SJCRH30 (cell line): ENCODE measurements at regions not wholly inside any gene's neighbourhood (a gene's known extent, or its start where the extent isn't known, plus 50 kb on each side); places are given as distances from the start of the nearest gene placed in this dataset.
"Not testable (repeated sequence)": the region's sequence is repeated elsewhere in the genome, so short reads cannot be mapped to it uniquely, and the experiment has no call there.

Experiments
- DNase-seq, 2 experiments: peaks; one replicate each; pipeline ENCODE4 v3.0.0-alpha.2; 2015 to 2020
- H3K27ac ChIP-seq: fragments of 250-450 bp; sonication (Bioruptor Pico); 2 replicates; pipeline ENCODE4 v1.5.1; 2020; ENCODE audit warnings: mild to moderate bottlenecking, moderate library complexity
- H3K27me3 ChIP-seq: fragments of 250-450 bp; sonication (Bioruptor Pico); 2 replicates; pipeline ENCODE4 v1.5.1; 2020; ENCODE audit warnings: mild to moderate bottlenecking, moderate library complexity
- H3K36me3 ChIP-seq: fragments of 250-450 bp; sonication (Bioruptor Pico); 2 replicates; pipeline ENCODE4 v1.5.1; 2020; ENCODE audit warnings: mild to moderate bottlenecking, moderate library complexity
- H3K4me1 ChIP-seq: fragments of 250-450 bp; sonication (Bioruptor Pico); 2 replicates; pipeline ENCODE4 v1.5.1; 2020; ENCODE audit warnings: mild to moderate bottlenecking, moderate library complexity
- H3K4me3 ChIP-seq: fragments of 250-450 bp; sonication (Bioruptor Pico); 2 replicates; pipeline ENCODE4 v1.5.1; 2020; ENCODE audit warnings: mild to moderate bottlenecking, moderate library complexity
- H3K9me3 ChIP-seq: fragments of 250-450 bp; sonication (Bioruptor Pico); replicated peaks from 2 replicates; pipeline ENCODE4 v1.5.1; 2020; ENCODE audit warnings: mild to moderate bottlenecking, moderate library complexity

DNA sequence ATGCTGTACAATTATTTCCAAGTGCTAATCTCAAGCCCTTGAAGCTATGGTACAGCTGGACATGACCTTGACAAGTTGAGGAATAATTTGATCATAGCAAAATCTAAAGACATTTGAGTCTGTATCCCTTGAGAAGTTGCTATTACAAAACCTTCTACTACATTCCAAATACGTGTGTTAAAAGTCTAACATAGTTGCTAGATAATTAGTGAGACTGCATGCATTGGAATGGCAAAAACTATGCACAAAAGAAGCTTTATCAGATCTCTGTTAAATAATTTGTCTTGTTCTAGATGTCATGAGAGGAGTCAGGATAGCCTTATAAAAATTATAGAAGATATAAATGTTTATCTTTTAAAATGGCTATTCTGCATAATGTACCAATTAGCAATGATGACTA, 127.8 kb downstream of the GJA1 start:
- Histone ChIP-seq H3K36me3 (no peaks in the 10 kb centered on the region), H3K9me3 (no peaks in the 10 kb centered on the region), H3K27me3 (no peaks in the 10 kb centered on the region), H3K4me1 (no peaks in the 10 kb centered on the region), H3K4me3 (no peak overlapping the region), H3K27ac (no peak overlapping the region)
- no peak for DNase-seq

GRCh38 chr6:121564529-121564928, 129.1 kb downstream of the GJA1 start:
- not testable (repeated sequence) for H3K9me3 ChIP-seq, H3K27me3 ChIP-seq, DNase-seq, H3K36me3 ChIP-seq, H3K4me1 ChIP-seq, H3K4me3 ChIP-seq, H3K27ac ChIP-seq

DNA sequence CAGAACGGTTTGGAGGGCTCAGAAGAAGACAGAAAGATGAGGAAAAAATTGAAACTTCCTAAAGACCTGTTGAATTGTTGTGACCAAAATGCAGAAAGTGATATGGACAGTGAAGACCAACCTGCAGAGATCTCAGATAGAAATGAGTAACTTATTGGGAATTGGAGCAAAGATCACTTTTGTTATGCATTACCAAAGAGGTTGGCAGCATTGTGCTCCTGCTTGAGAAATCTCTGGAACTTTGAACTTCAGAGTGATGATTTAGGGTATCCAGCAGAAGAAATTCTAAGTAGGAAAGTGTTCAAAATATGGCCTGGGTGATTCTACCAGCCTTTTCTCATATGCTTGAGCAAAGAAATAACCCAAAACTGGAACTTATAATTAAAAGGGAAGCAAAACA, 136.0 kb downstream of the GJA1 start:
- no peaks in the 10 kb centered on the region for H3K4me1 ChIP-seq
- H3K4me3 ChIP-seq, result no peak overlapping the region
- DNase-seq, result no peak
- H3K36me3 ChIP-seq, result no peaks in the 10 kb centered on the region
- H3K27ac ChIP-seq, result no peak overlapping the region
- no peaks in the 10 kb centered on the region for H3K27me3 ChIP-seq
- no peaks in the 10 kb centered on the region for H3K9me3 ChIP-seq

DNA sequence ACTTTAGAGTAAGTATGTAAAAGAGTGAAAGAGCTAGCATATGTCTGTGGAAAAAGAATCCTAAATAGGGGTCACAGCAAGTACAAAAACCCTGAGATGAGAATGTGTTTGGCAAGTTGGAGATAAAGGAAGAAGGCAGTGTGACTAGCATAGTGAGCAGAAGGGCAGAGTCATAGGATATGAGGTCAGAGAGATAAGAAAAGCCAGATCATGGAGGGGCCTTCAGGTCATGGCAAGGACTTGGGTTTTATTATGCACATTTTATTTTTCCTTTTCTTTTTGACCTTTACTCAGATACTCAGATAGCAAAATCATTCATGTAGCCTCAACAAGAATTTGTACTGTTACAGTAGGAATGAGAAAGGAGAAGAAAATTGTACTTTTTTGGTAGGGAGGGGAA, 138.0 kb downstream of the GJA1 start:
- no peaks in the 10 kb centered on the region for H3K4me1 ChIP-seq
- H3K4me3 ChIP-seq, result no peak overlapping the region
- H3K27me3 ChIP-seq, result no peaks in the 10 kb centered on the region
- H3K36me3 ChIP-seq, result no peaks in the 10 kb centered on the region
- H3K27ac ChIP-seq, result no peak overlapping the region
- no peak for DNase-seq
- H3K9me3 ChIP-seq, result no peaks in the 10 kb centered on the region

DNA sequence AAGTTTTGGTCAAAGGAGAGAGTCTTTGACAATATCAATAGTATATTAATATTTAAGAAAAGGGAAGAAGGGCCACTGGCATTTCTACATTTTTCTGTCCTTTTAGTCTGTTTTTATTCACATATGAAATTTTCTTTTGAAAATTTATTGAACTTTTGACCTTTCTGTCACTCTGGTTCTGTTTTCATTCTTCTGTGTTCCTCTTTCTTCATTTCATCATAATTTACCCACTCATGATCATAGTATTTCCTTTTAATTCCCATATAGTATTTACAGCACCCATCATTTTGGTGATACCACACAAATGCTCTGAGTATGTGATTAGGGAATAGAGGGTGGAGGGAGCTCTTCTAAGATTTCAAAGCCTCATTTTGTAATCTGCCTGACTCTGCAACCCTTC, 142.8 kb downstream of the GJA1 start:
- Histone ChIP-seq H3K4me3 (no peak overlapping the region), H3K27ac (no peak overlapping the region), H3K27me3 (no peaks in the 10 kb centered on the region), H3K9me3 (no peaks in the 10 kb centered on the region), H3K4me1 (no peaks in the 10 kb centered on the region), H3K36me3 (no peaks in the 10 kb centered on the region)
- no peak for DNase-seq

- Histone ChIP-seq H3K9me3 (no peaks in the 10 kb centered on the region), H3K27ac (no peak overlapping the region), H3K27me3 (no peaks in the 10 kb centered on the region), H3K4me1 (no peaks in the 10 kb centered on the region), H3K36me3 (no peaks in the 10 kb centered on the region), H3K4me3 (no peak overlapping the region)
- no peak for DNase-seq
These were observed 144.0 kb downstream of the GJA1 start for GRCh38 chr6:121579478-121579877.

DNA sequence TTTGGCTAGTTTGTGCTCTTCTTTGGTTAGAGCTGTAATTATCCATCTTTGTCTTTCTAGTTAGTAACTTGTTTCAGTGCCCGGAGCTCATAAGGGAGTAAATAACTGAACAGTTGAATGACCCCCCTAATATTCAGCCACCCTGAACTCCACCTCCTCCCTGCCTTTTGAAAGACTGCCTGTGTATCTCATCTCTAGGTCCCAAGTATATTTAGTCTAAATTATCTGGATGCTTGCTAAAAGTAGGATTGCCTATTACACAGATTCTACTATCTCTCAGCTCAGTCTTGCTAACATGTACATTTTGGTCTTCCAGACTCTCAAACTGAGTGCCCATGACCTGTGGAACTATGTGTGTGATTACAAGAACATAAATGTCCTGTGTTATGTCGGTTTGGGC, 145.9 kb downstream of the GJA1 start:
- H3K27me3 ChIP-seq, result no peaks in the 10 kb centered on the region
- DNase-seq, result no peak

DNA sequence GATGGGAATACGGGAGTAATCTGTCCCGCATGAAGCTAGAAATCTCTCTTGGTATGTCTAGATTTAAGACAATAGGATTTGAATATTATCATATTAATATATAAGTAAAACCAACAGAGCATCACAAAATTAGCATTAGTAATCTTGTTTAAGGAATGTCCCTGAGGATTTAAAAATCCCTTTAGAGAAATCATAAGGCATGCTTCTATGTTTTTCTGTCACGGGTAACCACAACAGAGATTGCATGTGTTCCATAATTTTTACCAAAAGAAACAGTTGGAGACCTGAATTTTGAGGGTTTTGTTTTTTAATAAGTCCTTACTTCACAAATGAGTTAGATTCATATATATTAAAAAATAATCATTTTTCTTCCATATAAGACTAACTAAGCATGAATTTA, 146.8 kb downstream of the GJA1 start:
- Histone ChIP-seq H3K27ac (no peak overlapping the region), H3K27me3 (no peaks in the 10 kb centered on the region), H3K4me1 (no peaks in the 10 kb centered on the region), H3K4me3 (no peak overlapping the region), H3K36me3 (no peaks in the 10 kb centered on the region), H3K9me3 (no peaks in the 10 kb centered on the region)
- no peak for DNase-seq

More for the DNA sequence above, 145.9 kb downstream of the GJA1 start:
- no peak overlapping the region for H3K27ac ChIP-seq
- no peaks in the 10 kb centered on the region for H3K9me3 ChIP-seq
- no peaks in the 10 kb centered on the region for H3K4me1 ChIP-seq
- no peak overlapping the region for H3K4me3 ChIP-seq
- no peaks in the 10 kb centered on the region for H3K36me3 ChIP-seq

- Histone ChIP-seq H3K27me3 (no peaks in the 10 kb centered on the region), H3K9me3 (no peaks in the 10 kb centered on the region), H3K4me3 (no peak overlapping the region), H3K4me1 (no peaks in the 10 kb centered on the region), H3K27ac (no peak overlapping the region), H3K36me3 (no peaks in the 10 kb centered on the region)
- no peak for DNase-seq
These were observed 149.3 kb downstream of the GJA1 start for GRCh38 chr6:121584586-121585369.

GRCh38 chr6:121590438-121590837, 155.0 kb downstream of the GJA1 start:
- H3K27ac ChIP-seq, result no peak overlapping the region
- no peaks in the 10 kb centered on the region for H3K4me1 ChIP-seq
- DNase-seq, result no peak
- no peaks in the 10 kb centered on the region for H3K27me3 ChIP-seq
- H3K9me3 ChIP-seq, result no peaks in the 10 kb centered on the region
- no peak overlapping the region for H3K4me3 ChIP-seq
- no peaks in the 10 kb centered on the region for H3K36me3 ChIP-seq

DNA sequence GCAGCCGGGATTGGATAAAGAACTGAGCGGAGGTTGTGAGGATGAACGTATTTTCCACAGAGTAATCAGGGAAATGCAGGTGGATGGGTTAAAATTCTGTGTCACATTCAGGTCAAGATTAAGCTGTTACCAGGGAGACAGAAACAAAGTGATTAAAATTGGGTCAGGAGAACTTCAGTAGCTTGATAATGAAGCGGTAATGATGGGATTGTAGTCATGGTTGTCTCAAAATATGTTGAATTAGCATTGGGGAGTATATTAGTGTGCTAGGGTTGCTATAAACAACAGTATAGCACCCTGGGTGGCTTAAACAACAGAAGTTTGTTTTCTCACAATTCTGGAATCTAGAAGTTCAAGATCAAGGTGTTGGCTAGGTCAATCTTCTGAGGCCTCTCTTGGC, 155.5 kb downstream of the GJA1 start:
- Histone ChIP-seq H3K36me3 (no peaks in the 10 kb centered on the region), H3K27me3 (no peaks in the 10 kb centered on the region), H3K9me3 (no peaks in the 10 kb centered on the region), H3K27ac (no peak overlapping the region), H3K4me1 (no peaks in the 10 kb centered on the region), H3K4me3 (no peak overlapping the region)
- no peak for DNase-seq

DNA sequence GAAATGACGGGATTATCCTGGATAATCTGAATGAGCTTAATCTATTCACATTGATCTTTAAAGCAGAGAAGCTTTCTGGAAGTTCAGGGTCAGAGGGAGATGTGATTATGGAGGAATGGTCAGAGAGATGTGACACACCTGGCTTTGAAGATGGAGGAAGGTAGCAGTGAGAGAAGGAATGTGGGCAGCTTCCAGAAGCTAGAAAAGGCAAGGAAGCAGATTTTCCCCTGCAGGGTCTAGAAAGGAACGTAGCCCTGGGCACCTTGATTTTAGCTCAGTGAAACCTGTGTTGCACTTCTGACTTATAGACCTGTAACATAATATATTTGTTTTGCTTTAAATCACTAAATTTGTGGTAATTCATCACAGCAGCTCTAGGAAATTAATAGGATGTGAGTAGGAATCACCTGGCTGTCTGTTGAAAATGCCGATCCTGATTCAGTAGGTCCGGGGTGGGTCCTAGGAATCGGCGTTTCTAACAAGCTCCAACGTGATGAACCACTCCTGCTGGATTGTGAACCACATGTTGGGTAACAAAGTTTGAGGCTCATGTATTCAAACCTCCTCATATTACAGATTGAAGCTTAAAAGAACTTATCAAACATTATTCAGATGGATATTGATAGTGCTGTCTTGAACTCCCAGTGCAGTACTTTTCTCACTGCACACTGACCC, 157.0 kb downstream of the GJA1 start:
- Histone ChIP-seq H3K27me3 (no peaks in the 10 kb centered on the region), H3K27ac (no peak overlapping the region)
- no peak for DNase-seq

GRCh38 chr6:121593011-121593641, 157.7 kb downstream of the GJA1 start:
- Histone ChIP-seq H3K9me3 (no peaks in the 10 kb centered on the region), H3K27me3 (no peaks in the 10 kb centered on the region), H3K4me1 (no peaks in the 10 kb centered on the region), H3K36me3 (no peaks in the 10 kb centered on the region), H3K27ac (no peak overlapping the region), H3K4me3 (no peak overlapping the region)
- DNase-seq, result no peak

More for the DNA sequence above, 157.0 kb downstream of the GJA1 start:
- Histone ChIP-seq H3K9me3 (no peaks in the 10 kb centered on the region), H3K36me3 (no peaks in the 10 kb centered on the region), H3K4me3 (no peak overlapping the region), H3K4me1 (no peaks in the 10 kb centered on the region)

- no peaks in the 10 kb centered on the region for H3K4me1 ChIP-seq
- DNase-seq, result no peak
- H3K9me3 ChIP-seq, result no peaks in the 10 kb centered on the region
- no peaks in the 10 kb centered on the region for H3K36me3 ChIP-seq
- no peak overlapping the region for H3K27ac ChIP-seq
- no peaks in the 10 kb centered on the region for H3K27me3 ChIP-seq
- no peak overlapping the region for H3K4me3 ChIP-seq
These were observed 158.6 kb downstream of the GJA1 start for GRCh38 chr6:121594053-121594452.

DNA sequence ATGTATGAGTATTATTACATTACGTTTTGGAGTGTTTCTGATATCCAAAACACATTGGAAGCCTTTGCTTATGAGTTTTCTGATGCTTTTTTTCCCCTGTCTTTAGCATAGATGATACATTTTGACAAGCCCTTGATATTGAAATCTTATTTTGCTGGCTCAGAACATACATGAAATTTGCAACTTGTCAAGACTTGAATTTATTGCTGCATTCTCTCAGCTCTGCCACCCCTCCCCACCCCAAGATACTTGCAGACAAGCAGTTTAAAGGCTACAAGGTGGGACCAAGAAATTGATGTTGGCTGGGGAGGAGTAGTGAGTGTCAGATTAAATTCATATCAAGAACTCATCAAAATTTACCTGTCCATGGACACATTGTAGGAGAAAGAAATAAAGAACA, 160.2 kb downstream of the GJA1 start:
- no peaks in the 10 kb centered on the region for H3K9me3 ChIP-seq
- H3K27ac ChIP-seq, result no peak overlapping the region
- no peak for DNase-seq
- no peaks in the 10 kb centered on the region for H3K27me3 ChIP-seq
- H3K36me3 ChIP-seq, result no peaks in the 10 kb centered on the region
- no peaks in the 10 kb centered on the region for H3K4me1 ChIP-seq
- no peak overlapping the region for H3K4me3 ChIP-seq
